NOMO-1 (cell line): ENCODE measurements at regions not wholly inside any gene's neighbourhood (a gene's known extent, or its start where the extent isn't known, plus 50 kb on each side); places are given as distances from the start of the nearest gene placed in this dataset.
A peak's percentile ranks its signal among the peaks of the same experiment; 100 is the strongest.
"Not testable (repeated sequence)": the region's sequence is repeated elsewhere in the genome, so short reads cannot be mapped to it uniquely, and the experiment has no call there.

Experiments
- DNase-seq, 2 experiments: peaks; one replicate each; lab custom pipeline; 2025; ENCODE audit not compliant: unreplicated experiment in 2 of 2; lab: John Stamatoyannopoulos, UW

DNA sequence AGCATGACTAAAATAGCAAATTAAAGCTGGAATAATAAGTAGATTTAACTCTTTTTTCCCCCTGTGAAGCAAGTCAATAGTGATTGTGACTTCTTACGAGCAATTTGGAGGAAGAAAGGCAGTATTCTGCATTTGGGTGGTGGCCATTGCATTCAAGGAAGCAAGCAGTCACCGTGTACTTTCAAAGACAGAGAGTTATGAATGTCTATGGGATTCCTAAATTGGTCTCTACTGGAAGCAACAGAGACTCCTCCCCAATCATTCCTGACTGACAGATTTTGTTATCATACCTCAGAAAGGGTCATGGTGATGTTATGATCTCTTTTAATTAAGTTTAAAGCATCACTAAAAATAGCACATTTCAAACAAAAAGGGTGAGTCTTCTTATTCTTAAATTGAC lies 287.2 kb upstream of the KITLG start:
- no peak for DNase-seq

DNA sequence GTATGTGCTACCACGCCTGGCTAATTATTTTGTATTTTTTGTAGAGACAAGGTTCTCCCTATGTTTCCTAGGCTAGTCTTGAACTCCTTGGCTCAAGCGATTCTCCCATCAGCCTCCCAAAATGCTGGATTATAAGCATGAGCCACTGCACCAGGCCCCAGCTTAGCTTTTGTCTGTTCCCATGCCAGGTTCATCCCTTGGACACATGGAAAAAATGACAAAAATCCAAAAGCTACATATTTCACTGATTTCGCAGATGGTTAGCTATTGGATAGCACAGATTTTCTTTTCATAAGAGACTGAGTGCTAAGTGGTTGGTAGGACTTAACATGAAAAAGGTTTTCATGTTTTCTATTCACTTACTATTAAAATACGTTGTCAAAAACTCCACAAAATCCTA lies 286.6 kb upstream of the KITLG start:
- no peak for DNase-seq

DNA sequence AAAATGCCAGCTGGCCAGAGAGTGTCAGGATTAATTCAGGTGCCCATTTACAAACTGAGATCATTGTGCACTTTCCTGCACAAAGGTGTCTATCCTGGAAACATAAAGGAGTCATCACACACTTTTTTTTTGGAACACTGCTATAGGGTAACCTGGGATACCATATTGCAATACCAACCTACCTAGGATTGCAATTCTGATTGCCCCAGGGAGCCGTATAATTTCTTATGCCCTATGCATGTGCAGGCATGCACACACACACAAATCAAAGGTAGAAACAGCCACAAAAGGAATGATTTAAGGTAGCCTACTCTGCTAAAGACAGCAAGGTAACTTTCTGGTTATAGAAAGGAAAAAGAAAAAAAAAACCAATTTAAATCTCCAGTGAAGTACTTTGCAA lies 285.3 kb upstream of the KITLG start:
- no peak for DNase-seq

DNA sequence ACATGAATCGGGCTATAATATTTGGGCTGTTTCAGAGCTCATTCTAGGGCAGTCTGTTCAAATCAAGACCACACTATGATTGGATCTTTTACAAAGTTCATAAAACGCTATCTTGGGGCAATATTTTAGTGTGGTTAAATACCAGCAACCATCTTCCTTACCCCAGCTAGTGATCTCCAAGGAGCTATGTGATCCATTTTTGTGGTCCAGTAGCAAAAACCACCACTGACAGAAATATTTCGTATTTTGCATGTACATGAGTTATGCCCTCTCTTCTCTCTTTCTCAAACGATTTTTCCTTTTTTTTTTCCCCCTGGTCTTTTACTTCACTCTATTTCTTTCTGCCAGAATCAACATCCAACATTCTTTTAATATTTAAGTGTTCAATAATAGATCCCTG lies 280.6 kb upstream of the KITLG start:
- DNase-seq, result no peak

DNA sequence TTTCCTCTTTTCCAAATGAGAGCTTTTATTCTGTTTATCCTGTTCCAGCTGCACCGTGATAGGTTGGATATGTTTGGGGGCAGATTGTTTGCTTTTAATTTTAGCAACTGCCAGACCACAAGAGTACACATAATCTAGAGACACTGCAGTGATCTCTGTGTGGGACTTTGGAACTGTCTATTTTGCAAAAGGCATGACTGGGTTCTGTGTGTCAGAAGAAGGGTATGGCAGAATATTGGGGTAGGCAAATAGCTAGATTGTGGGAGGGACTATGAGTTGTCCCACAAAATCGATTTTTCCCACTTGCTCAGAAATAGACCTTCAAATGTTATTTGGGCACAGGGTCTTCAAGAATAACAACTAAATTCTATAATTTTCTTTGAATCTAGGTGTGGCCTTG lies 275.9 kb upstream of the KITLG start:
- DNase-seq, result no peak

DNA sequence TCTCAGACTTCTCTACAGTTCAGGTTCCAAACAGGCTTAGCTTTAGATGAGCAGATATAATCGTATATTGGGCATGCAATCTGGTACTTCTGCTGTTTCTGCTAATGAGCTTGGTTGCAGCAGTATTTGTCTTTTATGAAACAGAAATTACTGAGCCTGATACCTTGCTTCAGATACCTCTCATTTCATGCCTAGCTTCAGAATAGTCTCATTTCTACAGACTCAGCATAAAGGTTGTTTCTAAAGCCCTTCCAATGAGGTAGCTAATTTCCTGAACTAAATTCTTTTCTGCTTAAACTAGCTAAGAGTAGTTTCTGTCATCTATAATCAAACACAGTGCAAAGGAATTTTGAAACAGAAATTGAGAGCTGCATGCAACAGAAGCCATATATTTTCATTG lies 275.0 kb upstream of the KITLG start:
- DNase-seq, result no peak

DNA sequence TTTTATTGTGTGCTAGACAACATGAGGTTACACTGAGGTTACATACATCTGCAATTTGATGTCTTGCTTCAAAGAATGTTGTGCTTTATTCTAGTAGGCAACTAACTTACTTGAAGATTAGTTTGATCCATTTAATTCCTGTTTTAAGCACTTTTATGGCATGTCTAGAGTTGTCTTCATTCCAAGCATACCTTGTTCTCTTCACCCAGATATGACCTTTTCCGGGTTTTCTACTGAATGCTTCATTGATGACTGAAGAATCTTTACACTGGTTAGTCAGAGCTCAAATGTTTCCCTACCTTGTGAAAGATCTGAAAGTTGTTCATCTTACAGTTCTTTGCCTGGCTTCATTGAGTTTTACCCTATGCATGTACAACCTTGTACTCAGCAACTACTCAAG lies 274.0 kb upstream of the KITLG start:
- DNase-seq, result no peak

DNA sequence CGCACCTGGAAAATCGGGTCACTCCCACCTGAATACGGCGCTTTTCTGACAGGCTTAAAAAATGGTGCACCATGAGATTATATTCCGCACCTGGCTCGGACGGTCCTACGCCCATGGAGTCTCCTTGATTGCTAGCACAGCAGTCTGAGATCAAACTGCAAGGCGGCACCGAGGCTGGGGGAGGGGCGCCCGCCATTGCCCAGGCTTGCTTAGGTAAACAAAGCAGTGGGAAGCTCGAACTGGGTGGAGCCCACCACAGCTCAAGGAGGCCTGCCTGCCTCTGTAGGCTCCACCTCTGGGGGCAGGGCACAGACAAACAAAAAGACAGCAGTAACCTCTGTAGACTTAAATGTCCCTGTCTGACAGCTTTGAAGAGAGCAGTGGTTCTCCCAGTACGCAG lies 267.0 kb upstream of the KITLG start:
- not testable (repeated sequence) for DNase-seq

DNA sequence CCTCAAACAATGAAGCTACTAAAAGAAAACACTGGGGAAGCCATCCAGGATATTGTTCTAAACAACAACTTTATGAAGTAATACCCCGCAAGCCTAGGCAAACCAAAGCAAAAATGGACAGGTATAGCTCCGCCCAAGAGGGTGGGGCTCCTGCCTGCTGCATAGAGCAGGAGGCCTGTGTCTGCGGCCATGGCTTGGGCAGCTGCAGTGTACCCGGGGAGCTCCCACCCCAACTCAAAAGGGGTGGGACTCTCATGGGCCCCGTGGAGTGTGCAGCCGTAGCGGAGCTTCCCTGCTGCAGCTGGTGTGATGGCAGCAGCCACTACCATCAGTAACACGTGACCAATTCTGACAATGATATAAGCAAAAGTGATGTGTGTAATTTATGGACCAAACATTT lies 264.2 kb upstream of the KITLG start:
- DNase-seq, result no peak

DNA sequence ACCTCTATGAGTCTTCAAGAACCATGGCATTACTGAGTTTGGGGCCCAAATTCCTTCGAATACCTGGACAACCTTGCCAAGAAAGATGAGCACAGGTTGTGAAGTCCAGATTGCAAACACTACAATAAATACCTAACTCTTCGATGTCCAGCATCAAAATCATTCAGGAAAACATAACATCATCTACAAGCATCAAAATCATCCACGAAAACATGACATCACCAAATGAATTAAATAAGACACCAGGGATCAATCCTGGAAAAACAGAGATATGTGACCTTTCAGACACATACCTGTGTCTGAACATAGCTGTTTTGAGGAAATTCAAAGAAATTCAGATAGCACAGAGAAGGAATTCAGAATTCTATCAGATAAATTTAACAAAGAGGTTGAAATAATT lies 262.0 kb upstream of the KITLG start:
- DNase-seq, result no peak

DNA sequence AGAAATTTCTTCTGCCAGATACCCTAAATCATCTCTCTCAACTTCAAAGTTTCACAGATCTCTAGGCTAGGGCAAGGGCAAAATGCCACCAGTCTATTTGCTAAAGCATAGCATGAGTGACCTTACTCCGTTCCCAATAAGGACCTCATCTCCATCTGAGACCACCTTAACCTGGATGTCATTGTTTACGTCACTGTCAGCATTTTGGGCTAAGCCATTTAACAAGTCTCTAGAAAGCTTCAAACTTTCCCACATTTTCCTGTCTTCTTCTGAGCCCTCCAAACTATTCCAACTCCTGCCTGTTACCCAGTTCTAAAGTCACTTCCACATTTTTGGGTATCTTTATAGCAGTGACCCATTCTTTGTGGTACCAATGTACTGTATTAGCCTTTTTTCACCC lies 259.2 kb upstream of the KITLG start:
- no peak for DNase-seq

DNA sequence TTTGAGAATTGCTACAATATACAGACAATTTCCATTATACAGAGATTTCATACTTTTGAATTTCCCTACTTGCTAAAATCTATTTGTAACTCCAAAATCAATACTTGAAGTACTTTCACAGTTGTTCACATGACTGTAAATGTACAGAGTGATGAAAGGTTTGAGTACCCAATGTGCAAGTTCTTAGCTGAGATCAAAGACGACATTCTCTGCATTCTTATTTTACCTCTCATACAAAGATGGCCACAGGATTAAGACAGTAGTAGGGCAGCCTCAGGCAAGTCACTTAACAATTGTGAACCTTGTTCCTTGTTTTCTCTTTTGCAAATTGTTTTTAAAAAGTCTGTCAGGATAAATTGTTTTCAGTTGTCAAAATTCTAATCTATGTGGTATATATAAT lies 255.9 kb upstream of the KITLG start:
- DNase-seq, result no peak

DNA sequence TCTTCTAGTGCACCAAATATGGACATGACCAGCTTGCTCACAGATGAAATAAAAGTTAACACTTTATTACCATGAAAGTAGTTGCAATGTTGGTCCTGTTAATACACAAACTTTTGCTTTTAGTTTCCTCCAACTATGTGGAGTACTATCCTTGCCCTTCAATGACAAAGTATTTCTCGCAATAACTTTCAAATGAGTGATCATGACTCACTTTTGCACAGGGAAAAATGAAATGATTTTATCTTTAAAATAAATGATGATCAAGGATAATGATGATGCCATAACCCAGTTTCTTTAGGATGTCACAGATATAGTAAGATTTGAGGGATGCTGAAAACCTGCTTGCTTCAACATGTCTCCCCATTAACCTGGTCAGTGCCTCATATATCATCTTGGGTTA lies 254.0 kb upstream of the KITLG start:
- DNase-seq, result no peak

DNA sequence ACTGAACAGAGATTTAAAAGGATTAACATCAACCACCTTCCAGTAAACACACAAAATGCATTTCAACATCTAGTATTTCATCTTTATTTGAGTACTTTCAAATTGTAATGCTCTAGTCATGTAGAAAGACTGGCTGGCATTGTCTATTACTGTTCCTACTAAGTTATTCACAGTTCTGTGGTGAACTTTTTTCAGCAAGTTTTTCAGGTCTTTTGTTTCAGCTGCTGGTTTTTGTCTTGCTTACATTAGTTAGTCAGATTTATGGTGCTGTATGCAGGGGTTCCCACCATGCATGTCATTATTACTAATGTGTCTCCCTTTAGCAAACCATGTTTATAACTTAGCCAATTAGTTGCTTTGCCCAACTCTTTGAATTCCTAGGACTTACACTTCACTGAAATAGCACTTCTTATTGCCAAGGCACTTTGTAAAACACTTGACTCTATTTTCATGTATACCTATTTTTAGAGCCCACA lies 253.4 kb upstream of the KITLG start:
- no peak for DNase-seq

DNA sequence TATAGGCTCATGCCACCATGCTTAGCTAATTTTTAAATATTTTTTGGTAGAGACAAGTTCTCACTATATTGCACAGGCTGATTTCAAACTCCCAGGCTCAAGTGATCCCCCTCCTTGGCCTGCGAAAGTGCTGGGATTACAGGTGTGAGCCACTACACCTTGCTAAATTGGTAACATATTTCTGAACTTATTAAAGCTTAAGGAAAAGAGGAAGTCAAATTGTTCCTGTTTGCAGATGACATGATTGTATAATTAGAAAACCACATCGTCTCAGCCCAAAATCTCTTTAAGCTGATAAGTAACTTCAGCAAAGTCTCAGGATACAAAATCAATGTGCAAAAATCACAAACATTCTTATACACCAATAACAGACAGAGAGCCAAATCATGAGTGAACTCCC lies 248.3 kb upstream of the KITLG start:
- DNase-seq, result peak in 1 of 2 experiments; percentile 39

DNA sequence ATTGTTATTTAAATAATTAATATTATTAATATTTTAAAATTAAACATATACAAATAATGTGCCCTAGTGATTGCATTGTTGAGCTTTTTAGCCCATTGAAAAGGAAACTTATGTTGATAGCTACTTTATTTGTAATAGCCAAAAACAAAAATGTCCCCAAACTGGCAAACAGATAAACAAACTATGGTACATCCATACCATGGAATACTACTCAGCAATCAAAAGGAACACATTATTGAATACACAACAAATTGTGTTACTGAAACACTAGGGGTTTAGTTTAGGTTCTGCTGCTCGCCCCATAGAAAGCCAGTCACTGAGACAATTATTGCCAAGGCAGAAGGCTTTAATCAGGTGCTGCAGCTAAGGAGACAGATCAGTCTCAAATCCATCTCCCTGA lies 239.7 kb upstream of the KITLG start:
- DNase-seq, result no peak

DNA sequence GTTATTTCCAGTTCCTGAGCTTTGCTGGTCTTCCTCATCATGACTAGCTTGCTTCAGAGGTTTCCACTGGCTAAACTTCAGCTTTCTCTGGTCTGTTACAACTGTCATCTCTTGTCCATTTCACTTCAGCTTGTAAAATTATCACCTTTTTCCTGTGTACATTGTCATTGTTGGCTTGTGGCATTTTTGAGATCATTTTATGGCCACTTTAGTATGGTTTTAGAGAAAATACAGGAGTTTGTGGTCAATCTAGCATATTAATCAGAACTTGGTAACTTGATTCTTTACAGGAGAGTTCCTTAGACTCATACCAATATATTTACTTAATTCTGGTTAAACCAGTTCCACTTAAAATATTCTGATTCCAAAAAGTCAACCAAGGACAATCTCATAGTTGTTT lies 235.9 kb upstream of the KITLG start:
- no peak for DNase-seq

DNA sequence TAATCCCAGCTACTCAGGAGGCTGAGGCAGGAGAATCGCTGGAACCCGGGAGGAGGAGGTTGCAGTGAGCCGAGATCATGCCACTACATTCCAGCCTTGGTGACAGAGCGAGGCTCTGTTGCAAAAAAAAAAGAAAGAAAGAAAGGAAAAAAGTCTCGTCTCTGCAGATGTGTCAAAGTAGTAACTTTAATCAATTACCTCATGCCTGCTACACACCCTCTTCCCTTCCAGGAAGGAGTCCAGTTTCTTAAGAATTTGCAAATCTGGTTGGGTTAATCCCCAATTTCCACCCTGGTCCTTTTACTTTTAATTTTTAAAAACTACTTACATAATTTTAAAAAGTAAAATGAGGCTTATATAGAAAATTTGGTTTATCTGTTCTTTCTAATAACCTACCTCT lies 234.5 kb upstream of the KITLG start:
- no peak for DNase-seq

DNA sequence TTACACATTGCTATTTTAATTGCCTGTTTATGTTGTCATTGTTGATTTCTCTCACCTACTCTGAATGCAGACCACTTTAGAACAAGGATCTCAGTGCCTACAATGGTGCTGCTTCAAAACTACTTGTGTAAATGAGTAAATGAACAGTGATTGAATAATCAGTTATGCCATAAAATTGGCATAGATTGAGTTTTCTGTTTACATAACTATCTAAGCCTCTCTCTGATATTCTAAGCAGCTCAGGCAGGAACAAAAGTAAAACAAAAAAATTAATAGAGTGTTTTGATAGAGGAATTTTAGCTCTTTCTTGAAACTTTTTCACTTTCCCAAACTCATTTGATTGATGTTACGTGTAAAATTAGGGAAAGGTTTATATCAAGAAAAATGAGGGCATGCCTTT lies 232.3 kb upstream of the KITLG start:
- no peak for DNase-seq

DNA sequence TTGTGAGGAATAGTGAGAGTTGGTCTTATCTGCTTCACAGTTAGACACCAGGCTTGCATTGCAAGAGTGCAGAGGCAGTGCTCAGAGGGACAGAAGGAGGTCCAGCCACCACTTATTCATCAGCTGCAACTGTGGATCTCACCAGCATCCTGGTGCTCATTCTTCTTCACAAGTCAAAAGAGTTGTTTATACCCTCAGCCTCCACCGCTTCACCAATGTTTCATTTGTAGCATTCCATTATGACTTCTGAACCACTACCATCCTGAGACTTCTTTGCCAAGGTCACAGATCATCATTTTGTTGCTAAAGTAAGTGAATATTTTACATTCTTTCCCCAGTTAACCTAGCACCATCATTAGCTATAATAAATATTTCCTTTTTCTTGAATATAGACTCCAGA lies 230.5 kb upstream of the KITLG start:
- DNase-seq, result no peak

DNA sequence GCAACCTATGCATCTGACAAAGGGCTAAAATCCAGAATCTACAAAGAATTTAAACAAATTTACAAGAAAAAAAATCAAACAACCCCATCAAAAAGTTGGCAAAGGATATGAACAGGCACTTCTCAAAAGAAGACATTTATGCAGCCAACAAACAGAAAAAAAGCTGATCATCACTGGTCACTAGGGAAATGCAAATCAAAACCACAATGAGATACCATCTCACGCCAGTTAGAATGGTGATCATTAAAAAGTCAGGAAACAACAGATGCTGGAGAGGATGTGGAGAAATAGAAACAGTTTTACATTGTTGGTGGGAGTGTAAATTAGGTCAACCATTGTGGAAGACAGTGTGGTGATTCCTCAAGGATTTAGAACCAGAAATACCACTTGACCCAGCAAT lies 229.6 kb upstream of the KITLG start:
- not testable (repeated sequence) for DNase-seq

DNA sequence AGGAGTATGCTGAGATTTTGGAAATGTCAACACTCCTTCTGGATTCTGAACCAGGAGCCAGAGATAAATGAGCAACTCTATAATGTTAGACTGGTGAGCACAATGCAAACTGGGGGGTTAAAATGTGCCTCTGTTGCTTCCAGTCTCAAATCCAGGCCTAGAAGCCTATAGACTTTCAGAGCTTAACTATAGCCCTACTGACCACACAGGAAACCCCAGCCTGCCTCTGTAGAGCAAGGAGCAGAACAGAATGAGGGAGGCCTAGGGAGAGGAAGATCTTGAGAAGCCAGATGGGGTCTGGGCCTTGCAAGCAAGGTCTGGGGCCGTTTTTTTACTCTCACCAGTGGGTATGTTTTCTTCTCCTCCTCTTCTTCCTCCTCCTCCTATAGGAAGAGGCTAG lies 225.4 kb upstream of the KITLG start:
- DNase-seq, result peak; percentile 24 to 37

DNA sequence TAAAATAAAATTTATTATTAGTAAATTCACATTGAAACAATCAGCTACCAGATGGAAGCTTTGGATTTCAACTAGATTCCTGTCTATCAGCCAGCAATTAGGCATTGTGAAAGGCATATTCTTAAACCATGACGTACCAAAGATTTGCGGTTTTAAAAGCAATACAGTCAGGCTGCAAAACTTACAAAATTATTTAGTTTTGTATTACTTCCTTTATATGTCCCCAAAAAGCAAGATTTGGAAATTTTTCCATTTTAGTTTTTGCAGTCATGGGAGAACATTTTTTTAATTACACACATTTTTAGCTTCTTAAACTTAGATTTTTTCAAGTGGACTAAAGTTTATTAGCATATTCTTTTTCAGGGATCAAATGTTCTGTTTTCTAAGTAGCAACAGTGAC lies 225.0 kb upstream of the KITLG start:
- DNase-seq, result peak; percentile 20 to 56
